Caco-2 (cell line): ENCODE measurements at regions not wholly inside any gene's neighbourhood (a gene's known extent, or its start where the extent isn't known, plus 50 kb on each side); places are given as distances from the start of the nearest gene placed in this dataset.

Experiments
- BruUV-seq: library from RNA; stranded (reverse); fragments of 400-500 nt; replicated peaks from 2 replicates; lab custom pipeline; 2021; lab: Mats Ljungman, UMichigan
- CTCF ChIA-PET: fragments of 300-600 bp; sonication (Branson Sonifier 250); formaldehyde crosslinking; loops from one replicate; lab custom pipeline; 2022; ENCODE audit warnings: antibody characterized with exemption; lab: Charles Lee
- POLR2A ChIA-PET: fragments of 300-600 bp; sonication (Branson Sonifier 250); formaldehyde crosslinking; loops from one replicate; lab custom pipeline; 2022; ENCODE audit warnings: antibody characterized with exemption; lab: Charles Lee
- DNase-seq, 2 experiments: peaks; one replicate each; pipeline versions ENCODE4 v3.0.0 to v3.0.0-alpha.2; 2020 to 2022
- H3K27me3 ChIP-seq: replicated peaks from 2 replicates; pipeline ENCODE4 v1.6.0; 2011; ENCODE audit warnings: low read length; ENCODE audit not compliant: control insufficient read depth, insufficient read depth
- H3K36me3 ChIP-seq: 2 replicates; pipeline ENCODE4 v1.5.1; 2011; ENCODE audit warnings: low read length; ENCODE audit not compliant: control insufficient read depth, insufficient read depth
- H3K4me1 ChIP-seq: fragments of 250-450 bp; sonication (Bioruptor Pico); 2 replicates; pipeline ENCODE4 v1.5.1; 2020; ENCODE audit warnings: mild to moderate bottlenecking
- H3K4me3 ChIP-seq: 2 replicates; pipeline ENCODE4 v1.5.1; 2011; ENCODE audit warnings: low read depth, mild to moderate bottlenecking, control low read depth, low read length
- H3K9me3 ChIP-seq: fragments of 250-450 bp; sonication (Bioruptor Pico); 2 replicates; pipeline ENCODE4 v1.5.1; 2020; ENCODE audit warnings: mild to moderate bottlenecking, moderate library complexity
- H3K27ac Mint-ChIP-seq: one replicate; pipeline ENCODE4 v1.8.0; 2022; ENCODE audit warnings: mixed read lengths; ENCODE audit not compliant: unreplicated experiment
- H3K27me3 Mint-ChIP-seq: one replicate; pipeline ENCODE4 v1.8.0; 2022; ENCODE audit warnings: mixed read lengths; ENCODE audit not compliant: insufficient read depth, unreplicated experiment
- H3K36me3 Mint-ChIP-seq: one replicate; pipeline ENCODE4 v1.8.0; 2022; ENCODE audit warnings: mild to moderate bottlenecking, mixed read lengths; ENCODE audit not compliant: insufficient read depth, unreplicated experiment
- H3K4me1 Mint-ChIP-seq: one replicate; pipeline ENCODE4 v1.8.0; 2022; ENCODE audit warnings: low read depth, mixed read lengths; ENCODE audit not compliant: unreplicated experiment
- H3K4me3 Mint-ChIP-seq: one replicate; pipeline ENCODE4 v1.8.0; 2022; ENCODE audit warnings: mild to moderate bottlenecking, moderate library complexity, mixed read lengths; ENCODE audit not compliant: unreplicated experiment
- H3K9me3 Mint-ChIP-seq: one replicate; pipeline ENCODE4 v1.8.0; 2022; ENCODE audit warnings: mixed read lengths; ENCODE audit not compliant: unreplicated experiment
- CTCF ChIP-seq, 2 experiments: fragments of 200-600 bp in 1 of 2; IDR thresholded peaks; 1 replicate in 1 of 2; 2 replicates in 1 of 2; pipeline versions ENCODE4 v1.5.1 to v1.8.0; 2011 to 2022; ENCODE audit warnings: antibody characterized with exemption in 1 of 2, control low read depth in 1 of 2, inconsistent platforms in 1 of 2, low read depth in 1 of 2, low read length in 1 of 2, mild to moderate bottlenecking in 1 of 2, moderate library complexity in 1 of 2; ENCODE audit not compliant: insufficient read depth in 1 of 2, severe bottlenecking in 1 of 2, unreplicated experiment in 1 of 2
- intact Hi-C: fragments of 100-400 bp; cut with micrococcal nuclease; formaldehyde crosslinking; loops from one replicate; pipeline ENCODE4 v1.10.0; 2022; ENCODE audit not compliant: unreplicated experiment

- intact Hi-C loops = no loop called here
- H3K27me3 Mint-ChIP-seq = no peaks in the 10 kb centered on the region
- no peaks in the 10 kb centered on the region for H3K36me3 ChIP-seq
- H3K4me1 ChIP-seq = no peaks in the 10 kb centered on the region
- H3K9me3 ChIP-seq = no peaks in the 10 kb centered on the region
- H3K4me3 Mint-ChIP-seq = no peak overlapping the region
- H3K27me3 ChIP-seq = no peaks in the 10 kb centered on the region
- H3K27ac Mint-ChIP-seq = no peak overlapping the region
- TF ChIP-seq CTCF (IDR thresholded peaks at IDR 0.05; ENCODE audit: insufficient read depth in 1 of 2, low read depth in 1 of 2, low read length in 1 of 2, severe bottlenecking in 1 of 2, unreplicated experiment in 1 of 2) = no peak
- no peaks in the 10 kb centered on the region for H3K4me1 Mint-ChIP-seq
- no peak for DNase-seq
- POLR2A ChIA-PET = no interaction called here
- no peak overlapping the region for H3K4me3 ChIP-seq
- CTCF ChIA-PET = no interaction called here
- BruUV-seq = no TSS peak
- no peaks in the 10 kb centered on the region for H3K36me3 Mint-ChIP-seq
- H3K9me3 Mint-ChIP-seq = peaks cover 9% of the 10 kb centered on the region
Observed at GRCh38 chr5:92064993-92065392, 681.9 kb upstream of the ARRDC3 start.

GRCh38 chr5:92051741-92052140, 668.6 kb upstream of the ARRDC3 start:
- H3K27me3 Mint-ChIP-seq = no peaks in the 10 kb centered on the region
- BruUV-seq = no TSS peak
- H3K4me3 Mint-ChIP-seq = no peak overlapping the region

GRCh38 chr5:92050970-92051369, 667.9 kb upstream of the ARRDC3 start:
- BruUV-seq = no TSS peak
- Histone ChIP-seq H3K4me1 (no peaks in the 10 kb centered on the region), H3K27me3 (no peaks in the 10 kb centered on the region), H3K4me3 (no peak overlapping the region), H3K36me3 (no peaks in the 10 kb centered on the region), H3K9me3 (no peaks in the 10 kb centered on the region; the same call in 1 of the 2 replicates)
- no peak for TF ChIP-seq CTCF (IDR thresholded peaks at IDR 0.05; ENCODE audit: insufficient read depth in 1 of 2, low read depth in 1 of 2, low read length in 1 of 2, severe bottlenecking in 1 of 2, unreplicated experiment in 1 of 2)
- no peaks in the 10 kb centered on the region for H3K9me3 Mint-ChIP-seq
- no peak overlapping the region for H3K27ac Mint-ChIP-seq
- H3K36me3 Mint-ChIP-seq = no peaks in the 10 kb centered on the region
- H3K27me3 Mint-ChIP-seq = no peaks in the 10 kb centered on the region
- ChIA-PET POLR2A (no interaction called here), CTCF (no interaction called here)
- intact Hi-C loops = no loop called here
- no peak overlapping the region for H3K4me3 Mint-ChIP-seq
- no peak for DNase-seq
- no peaks in the 10 kb centered on the region for H3K4me1 Mint-ChIP-seq

More at GRCh38 chr5:92051741-92052140, 668.6 kb upstream of the ARRDC3 start:
- TF ChIP-seq CTCF (IDR thresholded peaks at IDR 0.05; ENCODE audit: insufficient read depth in 1 of 2, low read depth in 1 of 2, low read length in 1 of 2, severe bottlenecking in 1 of 2, unreplicated experiment in 1 of 2) = no peak
- no peaks in the 10 kb centered on the region for H3K9me3 Mint-ChIP-seq
- ChIA-PET POLR2A (no interaction called here), CTCF (no interaction called here)
- H3K36me3 Mint-ChIP-seq = no peaks in the 10 kb centered on the region
- no peak for DNase-seq
- Histone ChIP-seq H3K27me3 (no peaks in the 10 kb centered on the region), H3K4me3 (no peak overlapping the region), H3K36me3 (no peaks in the 10 kb centered on the region), H3K9me3 (no peaks in the 10 kb centered on the region; the same call in 1 of the 2 replicates), H3K4me1 (no peaks in the 10 kb centered on the region)
- intact Hi-C loops = no loop called here
- H3K27ac Mint-ChIP-seq = no peak overlapping the region
- H3K4me1 Mint-ChIP-seq = no peaks in the 10 kb centered on the region
